WTC11 (cell line): ENCODE measurements at regions not wholly inside any gene's neighbourhood (a gene's known extent, or its start where the extent isn't known, plus 50 kb on each side); places are given as distances from the start of the nearest gene placed in this dataset.

Experiments
- ATAC-seq: fragments of 200-7000 bp; cut with Tn5 transposase; 2 replicates; pipeline ENCODE4 v1.10.0; 2021; ENCODE audit warnings: mild to moderate bottlenecking, moderate library complexity
- CTCF ChIA-PET: fragments of 300-600 bp; sonication (Branson Sonifier 250); formaldehyde crosslinking; loops from one replicate; lab custom pipeline; 2021; ENCODE audit warnings: antibody characterized with exemption; lab: Charles Lee
- POLR2A ChIA-PET: fragments of 350-600 bp; sonication (Branson Sonifier 250); formaldehyde crosslinking; loops from one replicate; lab custom pipeline; 2021; ENCODE audit warnings: antibody characterized with exemption; lab: Charles Lee
- DNase-seq: peaks from one replicate; pipeline ENCODE4 v3.0.0; 2021; ENCODE audit warnings: low spot score
- H3K27ac Mint-ChIP-seq: 2 replicates; pipeline ENCODE4 v1.8.0; 2021; ENCODE audit warnings: mixed read lengths
- H3K27me3 Mint-ChIP-seq: 2 replicates; pipeline ENCODE4 v1.8.0; 2021; ENCODE audit warnings: low read depth, mild to moderate bottlenecking, moderate library complexity, mixed read lengths
- H3K36me3 Mint-ChIP-seq: 2 replicates; pipeline ENCODE4 v1.8.0; 2021; ENCODE audit warnings: mixed read lengths
- H3K4me1 Mint-ChIP-seq: 2 replicates; pipeline ENCODE4 v1.8.0; 2022; ENCODE audit warnings: mixed read lengths
- H3K4me3 Mint-ChIP-seq: 2 replicates; pipeline ENCODE4 v1.8.0; 2021; ENCODE audit warnings: mild to moderate bottlenecking, moderate library complexity, mixed read lengths
- H3K9me3 Mint-ChIP-seq: 2 replicates; pipeline ENCODE4 v1.8.0; 2021; ENCODE audit warnings: mixed read lengths
- ELF4 ChIP-seq: sonication (generic); formaldehyde crosslinking; IDR thresholded peaks from 2 replicates; pipeline ENCODE4 v1.8.1; 2022; ENCODE audit warnings: low read depth, mild to moderate bottlenecking, moderate library complexity, missing genetic modification reagents
- ERG ChIP-seq: fragments of 250-450 bp; sonication (Bioruptor Pico); IDR thresholded peaks from 2 replicates; pipeline ENCODE4 v1.8.0; 2021; ENCODE audit warnings: mild to moderate bottlenecking
- ESRRA ChIP-seq: sonication (generic); formaldehyde crosslinking; IDR thresholded peaks from 2 replicates; pipeline ENCODE4 v1.8.1; 2022; ENCODE audit warnings: mild to moderate bottlenecking, missing genetic modification reagents, borderline replicate concordance
- ETV6 ChIP-seq: sonication (generic); formaldehyde crosslinking; IDR thresholded peaks from 2 replicates; pipeline ENCODE4 v1.8.1; 2022; ENCODE audit warnings: mild to moderate bottlenecking, missing genetic modification reagents
- FOXK1 ChIP-seq: sonication (generic); formaldehyde crosslinking; IDR thresholded peaks from 2 replicates; pipeline ENCODE4 v1.8.0; 2022; ENCODE audit warnings: mild to moderate bottlenecking, moderate library complexity, missing genetic modification reagents
- FOXP1 ChIP-seq: sonication (generic); formaldehyde crosslinking; IDR thresholded peaks from 2 replicates; pipeline ENCODE4 v1.8.0; 2022; ENCODE audit warnings: missing genetic modification reagents, mild to moderate bottlenecking, moderate library complexity, borderline replicate concordance
- GABPB1 ChIP-seq: sonication (generic); formaldehyde crosslinking; IDR thresholded peaks from 2 replicates; pipeline ENCODE4 v1.8.1; 2023; ENCODE audit warnings: mild to moderate bottlenecking, missing genetic modification reagents
- GRHL2 ChIP-seq: fragments of 250-450 bp; sonication (Bioruptor Pico); IDR thresholded peaks from 2 replicates; pipeline ENCODE4 v1.8.0; 2022; ENCODE audit warnings: mild to moderate bottlenecking, moderate library complexity; ENCODE audit not compliant: insufficient replicate concordance, severe bottlenecking
- GTF2I ChIP-seq: fragments of 250-450 bp; sonication (Bioruptor Pico); conservative IDR thresholded peaks from 2 replicates; pipeline ENCODE4 v1.4.0; 2021; ENCODE audit warnings: mild to moderate bottlenecking
- MLX ChIP-seq: sonication (generic); formaldehyde crosslinking; IDR thresholded peaks from 2 replicates; pipeline ENCODE4 v1.8.1; 2023; ENCODE audit warnings: mild to moderate bottlenecking, missing genetic modification reagents, moderate library complexity
- NFE2L1 ChIP-seq: sonication (generic); formaldehyde crosslinking; IDR thresholded peaks from 2 replicates; pipeline ENCODE4 v1.8.1; 2023; ENCODE audit warnings: missing genetic modification reagents
- OVOL2 ChIP-seq: fragments of 250-450 bp; sonication (Bioruptor Pico); IDR thresholded peaks from 2 replicates; pipeline ENCODE4 v1.9.0; 2021; ENCODE audit warnings: mild to moderate bottlenecking, borderline replicate concordance
- SMAD3 ChIP-seq: sonication (generic); formaldehyde crosslinking; IDR thresholded peaks from 2 replicates; pipeline ENCODE4 v1.8.0; 2022; ENCODE audit warnings: missing genetic modification reagents, mild to moderate bottlenecking, borderline replicate concordance
- TEAD4 ChIP-seq: sonication (generic); formaldehyde crosslinking; IDR thresholded peaks from 2 replicates; pipeline ENCODE4 v1.8.0; 2022; ENCODE audit warnings: mild to moderate bottlenecking, missing genetic modification reagents
- ZMAT4 ChIP-seq: fragments of 250-450 bp; sonication (Bioruptor Pico); IDR thresholded peaks from 2 replicates; pipeline ENCODE4 v1.9.0; 2021; ENCODE audit warnings: mild to moderate bottlenecking
- ZNF138 ChIP-seq: sonication (generic); formaldehyde crosslinking; conservative IDR thresholded peaks from 2 replicates; pipeline ENCODE4 v1.8.1; 2022; ENCODE audit warnings: mild to moderate bottlenecking, moderate library complexity, missing genetic modification reagents
- ZNF396 ChIP-seq: fragments of 250-450 bp; sonication (Bioruptor Pico); IDR thresholded peaks from 2 replicates; pipeline ENCODE4 v1.8.0; 2021; ENCODE audit warnings: mild to moderate bottlenecking, moderate library complexity, borderline replicate concordance
- ZNF423 ChIP-seq: fragments of 250-450 bp; sonication (Bioruptor Pico); IDR thresholded peaks from 2 replicates; pipeline ENCODE4 v2.1.2; 2022; ENCODE audit warnings: mild to moderate bottlenecking, moderate library complexity
- ZNF425 ChIP-seq: fragments of 250-450 bp; sonication (Bioruptor Pico); conservative IDR thresholded peaks from 2 replicates; pipeline ENCODE4 v1.9.0; 2021; ENCODE audit warnings: mild to moderate bottlenecking
- ZNF532 ChIP-seq: fragments of 250-450 bp; sonication (Bioruptor Pico); IDR thresholded peaks from 2 replicates; pipeline ENCODE4 v1.9.0; 2021; ENCODE audit warnings: mild to moderate bottlenecking, borderline replicate concordance

GRCh38 chr5:152202321-152202720 lies 202.8 kb downstream of the NMUR2 start:
- no peaks in the 10 kb centered on the region for H3K4me1 Mint-ChIP-seq
- ChIA-PET POLR2A (no interaction called here), CTCF (no interaction called here)
- ATAC-seq (no peak), DNase-seq (no peak)
- peaks cover 4% of the 10 kb centered on the region; the same call in 1 of the 2 replicates for H3K27me3 Mint-ChIP-seq
- no peak overlapping the region for H3K27ac Mint-ChIP-seq
- no peaks in the 10 kb centered on the region for H3K9me3 Mint-ChIP-seq
- H3K4me3 Mint-ChIP-seq = no peak overlapping the region
- no peak for TF ChIP-seq FOXP1
- no peak for TF ChIP-seq GABPB1 (CRISPR knock-in tag)
- TF ChIP-seq GRHL2 (CRISPR knock-in tag) = no peak
- no peak for TF ChIP-seq ELF4
- TF ChIP-seq OVOL2 (CRISPR knock-in tag) = no peak
- TF ChIP-seq ERG (CRISPR knock-in tag) = no peak
- TF ChIP-seq ZNF532 (CRISPR knock-in tag) = no peak
- TF ChIP-seq FOXK1 (CRISPR knock-in tag) = no peak
- no peak for TF ChIP-seq MLX (CRISPR knock-in tag)
- TF ChIP-seq ZNF425 (CRISPR knock-in tag) = no peak
- TF ChIP-seq ZNF396 (CRISPR knock-in tag) = no peak
- no peak for TF ChIP-seq GTF2I (CRISPR knock-in tag)
- TF ChIP-seq ETV6 (CRISPR knock-in tag) = no peak
- TF ChIP-seq ESRRA (CRISPR knock-in tag) = no peak
- TF ChIP-seq NFE2L1 (CRISPR knock-in tag) = no peak
- TF ChIP-seq ZNF423 (CRISPR knock-in tag) = no peak
- TF ChIP-seq SMAD3 (CRISPR knock-in tag) = no peak
- no peak for TF ChIP-seq ZMAT4 (CRISPR knock-in tag)
- no peak for TF ChIP-seq ZNF138
- TF ChIP-seq TEAD4 (CRISPR knock-in tag) = no peak
- no peaks in the 10 kb centered on the region for H3K36me3 Mint-ChIP-seq
